GM19193 (cell line): ENCODE measurements at regions not wholly inside any gene's neighbourhood (a gene's known extent, or its start where the extent isn't known, plus 50 kb on each side); places are given as distances from the start of the nearest gene placed in this dataset.

Experiments used
- POLR2A ChIP-seq: IDR thresholded peaks from 4 replicates; pipeline ENCODE4 v1.6.1; 2011; ENCODE audit not compliant: insufficient read depth, insufficient read length; ENCODE audit errors: extremely low read depth

DNA sequence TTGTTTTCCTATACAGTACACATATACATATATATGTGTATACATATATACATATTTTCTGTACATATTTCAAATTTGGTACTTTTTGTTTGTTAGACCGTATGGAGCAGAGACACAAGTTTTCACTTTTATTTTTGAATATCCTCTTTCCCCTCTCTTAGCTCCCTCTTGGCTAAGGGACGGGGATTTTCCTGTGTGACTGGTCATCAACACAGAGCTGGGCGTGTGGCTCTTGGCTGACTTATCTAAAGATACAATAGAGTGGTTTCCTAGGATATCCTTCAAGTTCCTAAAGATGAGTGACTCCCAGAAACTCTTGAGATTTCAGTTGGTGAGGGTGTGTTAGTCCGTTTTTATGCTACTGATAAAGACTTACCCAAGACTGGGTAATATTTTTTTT, 1404.5 kb upstream of the TMEM132C start:
- TF ChIP-seq POLR2A: no peak

DNA sequence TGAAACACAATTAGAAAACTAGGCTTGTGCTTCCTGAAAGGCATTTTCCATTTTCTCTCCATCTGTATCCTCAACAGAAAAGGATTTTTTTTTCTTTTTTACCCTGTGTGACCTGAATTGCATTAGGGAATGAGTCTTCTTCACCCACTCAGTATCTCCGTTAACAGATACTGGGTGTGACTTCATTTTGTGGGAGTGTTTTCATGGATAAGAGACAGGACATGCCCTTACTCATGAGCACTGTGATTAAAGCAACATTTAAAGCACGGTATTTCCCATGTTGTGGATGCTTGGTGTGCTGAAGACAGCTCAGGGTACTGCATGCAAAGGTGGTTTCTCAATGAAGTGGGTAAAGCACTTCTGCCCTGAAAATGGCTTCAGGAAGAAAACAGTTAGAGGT, 1397.3 kb upstream of the TMEM132C start:
- no peak for TF ChIP-seq POLR2A

DNA sequence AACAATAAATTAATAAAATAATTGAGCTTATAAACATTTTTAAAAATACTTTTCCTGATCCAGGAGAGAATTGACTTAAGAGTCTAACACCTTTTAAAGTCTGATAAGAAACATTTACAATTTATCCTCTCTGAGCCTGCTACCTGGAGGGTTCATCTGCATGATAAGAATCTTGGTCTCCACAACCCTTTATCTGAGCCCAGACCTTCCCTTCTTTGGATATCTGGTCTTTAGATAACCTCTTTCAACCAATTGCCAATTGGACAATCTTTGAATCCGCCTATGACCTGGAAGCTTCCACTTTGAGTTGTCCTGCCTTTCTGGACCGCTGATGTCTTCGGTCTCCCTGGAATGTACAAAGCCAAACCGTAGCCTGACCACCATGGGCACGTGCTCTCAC, 1393.3 kb upstream of the TMEM132C start:
- TF ChIP-seq POLR2A: no peak

DNA sequence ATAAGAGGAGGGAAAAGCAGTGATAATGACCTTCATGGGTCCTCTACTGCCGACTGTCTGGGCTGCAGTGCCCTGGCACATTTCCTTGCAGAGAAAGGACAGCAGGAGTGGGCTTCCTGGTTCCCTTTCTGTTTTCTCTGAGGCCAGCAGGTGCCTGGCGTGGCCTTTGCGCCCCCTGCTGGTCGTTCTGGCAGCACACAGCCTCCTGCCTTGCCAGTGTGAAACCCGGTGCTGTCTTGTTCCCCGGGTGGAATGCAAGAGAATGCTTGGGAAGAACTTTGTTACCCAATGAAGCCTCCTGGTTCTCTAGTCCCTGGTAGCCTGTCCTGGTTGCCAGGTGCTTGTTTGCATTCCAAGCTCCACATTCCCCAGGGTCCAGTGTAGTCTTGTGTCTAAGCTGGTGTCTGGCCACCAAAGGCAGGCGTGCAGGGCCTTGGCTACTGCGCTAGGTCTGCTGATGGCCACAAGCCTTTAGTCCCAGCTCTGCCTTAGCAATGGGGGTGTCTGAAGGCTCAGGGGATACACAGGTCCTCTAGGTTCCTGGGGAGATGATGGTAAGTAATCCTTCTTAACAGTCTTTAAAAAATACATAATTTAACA, 1392.4 kb upstream of the TMEM132C start:
- no peak for TF ChIP-seq POLR2A

DNA sequence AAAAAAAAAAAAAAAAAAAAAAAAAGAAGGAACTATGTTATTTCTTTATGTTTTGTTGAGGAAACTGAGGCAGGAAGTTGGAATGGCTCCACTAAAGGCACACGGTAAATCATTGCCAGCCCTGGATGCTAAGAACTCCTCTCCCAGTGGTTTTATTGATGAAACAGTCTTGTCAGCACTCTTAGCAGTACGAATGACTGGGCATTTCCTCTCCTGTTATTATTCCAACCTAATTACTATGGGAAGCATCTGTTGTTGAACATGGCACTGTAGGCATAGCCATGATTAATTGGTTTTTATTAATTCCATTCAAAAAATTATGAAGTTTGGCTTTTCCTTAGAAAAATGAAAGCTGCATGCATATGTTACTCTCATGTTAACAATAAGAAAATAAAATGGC, 1387.1 kb upstream of the TMEM132C start:
- no peak for TF ChIP-seq POLR2A

DNA sequence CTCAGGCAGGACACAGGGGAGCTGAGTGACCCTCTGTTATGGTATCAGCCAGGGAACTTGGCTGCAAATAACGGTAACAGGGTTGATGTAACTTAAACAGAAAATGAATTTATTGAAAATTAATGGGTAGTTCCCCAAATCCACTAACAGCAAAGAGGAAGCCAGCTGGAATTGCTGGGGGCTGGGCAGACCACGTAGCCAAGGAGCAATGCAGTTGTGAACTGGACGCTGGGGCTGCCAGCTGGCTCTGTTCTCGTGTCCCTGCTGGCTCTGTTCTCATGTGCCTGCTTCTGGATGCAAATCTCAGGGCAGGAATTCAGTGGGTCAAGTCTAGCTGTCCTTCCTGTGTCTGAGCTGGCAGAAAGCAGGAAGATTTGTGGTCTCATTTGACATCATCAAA, 1383.3 kb upstream of the TMEM132C start:
- no peak for TF ChIP-seq POLR2A

DNA sequence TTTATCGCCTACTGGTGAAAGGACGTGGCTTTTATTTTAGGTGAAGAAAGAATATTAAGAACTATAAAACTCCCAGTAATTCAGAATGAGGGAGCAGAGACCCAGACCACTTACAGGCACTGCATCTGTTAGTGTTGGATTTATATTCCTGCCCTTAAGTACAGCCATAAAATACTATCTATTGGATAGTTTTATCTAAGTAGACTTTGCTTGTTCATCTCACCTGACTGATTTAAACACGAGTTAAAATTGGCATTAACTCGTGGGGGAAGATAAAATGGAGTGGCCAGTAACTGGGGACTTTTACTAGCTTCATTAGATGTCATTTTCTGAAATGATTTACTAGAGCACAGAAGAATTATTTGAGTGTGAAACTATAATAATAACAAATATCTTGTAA, 1377.5 kb upstream of the TMEM132C start:
- TF ChIP-seq POLR2A: no peak

DNA sequence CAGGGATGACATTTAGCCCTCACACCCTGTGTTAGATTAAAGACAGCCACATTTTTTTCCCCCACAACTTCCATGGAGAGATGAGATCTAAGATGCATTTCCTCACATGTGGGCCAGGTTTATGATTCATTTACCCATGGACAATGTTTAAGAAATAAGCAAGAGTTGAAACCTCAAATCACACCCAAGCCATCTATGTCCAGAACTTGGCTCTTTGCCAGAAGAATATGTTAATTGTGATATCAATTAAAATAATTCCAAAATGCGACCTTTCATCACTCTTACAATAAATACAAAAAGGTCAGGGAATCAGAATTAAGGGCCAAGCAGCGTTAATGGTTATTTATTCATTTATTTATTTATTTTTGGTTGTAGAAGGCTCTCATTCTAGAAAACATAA, 1376.9 kb upstream of the TMEM132C start:
- no peak for TF ChIP-seq POLR2A

DNA sequence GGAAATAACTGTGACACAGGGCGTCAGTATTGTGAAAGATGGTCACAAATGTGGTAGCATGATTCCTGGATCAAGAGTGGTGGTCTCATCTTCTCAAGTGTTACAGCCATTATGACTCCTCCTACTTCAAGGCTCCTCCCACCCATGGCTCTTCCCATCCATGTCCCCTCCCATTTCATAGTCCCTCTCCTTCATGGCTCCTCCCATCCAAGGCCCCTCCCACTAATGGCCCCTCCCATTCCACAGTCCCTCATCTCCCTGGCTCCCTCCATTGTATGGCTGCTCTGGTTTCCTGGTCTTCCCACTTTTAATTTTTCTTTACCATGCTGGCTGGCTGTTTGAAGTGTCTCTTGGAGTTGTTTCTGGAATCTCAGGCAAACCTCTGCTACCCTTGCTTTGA, 1375.2 kb upstream of the TMEM132C start:
- TF ChIP-seq POLR2A: no peak

DNA sequence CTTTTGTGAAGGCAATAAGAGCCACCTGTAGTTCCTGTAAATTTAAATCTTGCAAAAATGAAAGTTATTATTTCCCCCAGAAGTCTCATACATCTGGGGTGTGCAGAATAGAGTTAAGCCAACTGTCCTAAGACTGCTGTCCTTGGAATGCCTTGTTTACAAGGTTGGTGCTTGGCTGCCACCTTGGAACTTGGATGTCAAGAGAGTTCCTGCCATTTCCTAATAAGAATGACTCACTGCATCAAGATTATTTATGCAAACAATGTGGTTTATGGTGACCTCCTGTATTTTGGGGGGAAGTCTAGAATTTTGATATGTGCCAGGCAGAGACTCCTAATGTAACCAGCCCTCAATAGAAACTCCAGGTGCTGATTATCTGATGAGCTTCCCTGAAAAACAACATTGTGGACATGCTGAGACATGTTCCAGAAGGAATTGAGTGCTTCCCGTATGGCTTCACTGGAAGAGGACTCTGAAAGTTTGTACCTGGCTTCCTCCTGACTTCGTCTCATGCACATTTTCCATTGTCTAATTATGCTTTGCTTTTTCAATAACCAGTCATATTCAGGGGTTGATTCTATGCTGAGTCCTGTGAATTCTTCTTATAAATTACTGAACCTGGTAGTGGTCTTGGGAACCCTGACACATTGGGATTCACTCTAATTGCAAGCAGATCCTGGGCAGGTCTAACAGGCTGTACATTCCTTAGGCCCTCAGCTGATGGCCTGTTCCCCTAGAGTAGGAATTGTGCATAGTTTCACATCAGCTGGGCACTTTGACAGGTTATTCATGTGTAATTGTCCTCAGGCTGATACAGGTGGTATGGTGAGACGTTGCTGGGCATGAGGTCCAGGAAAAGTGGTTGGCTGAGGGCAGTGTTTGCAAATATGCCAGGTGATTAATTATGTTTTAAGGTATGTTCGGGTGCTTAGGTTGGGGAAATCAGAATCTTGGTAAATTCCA, 1370.7 kb upstream of the TMEM132C start:
- TF ChIP-seq POLR2A: no peak

DNA sequence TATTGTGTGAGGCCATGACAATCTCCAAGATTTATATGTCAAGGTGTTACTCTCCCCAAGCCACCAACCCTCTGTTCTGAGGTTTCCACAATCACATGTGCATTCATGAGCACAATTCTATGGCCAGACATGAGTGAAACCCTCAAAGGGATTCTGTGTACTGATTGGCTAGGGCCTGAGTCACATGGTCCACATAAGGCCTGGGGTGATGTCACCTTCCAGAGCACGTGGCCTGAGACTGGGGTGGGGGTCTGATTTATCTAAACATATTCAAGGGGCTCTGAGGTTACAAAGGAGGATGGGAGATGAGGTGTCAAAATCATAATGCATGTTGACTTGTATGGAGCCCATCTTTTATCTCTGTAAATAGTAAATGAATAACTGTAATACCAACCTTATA, 1369.9 kb upstream of the TMEM132C start:
- no peak for TF ChIP-seq POLR2A

DNA sequence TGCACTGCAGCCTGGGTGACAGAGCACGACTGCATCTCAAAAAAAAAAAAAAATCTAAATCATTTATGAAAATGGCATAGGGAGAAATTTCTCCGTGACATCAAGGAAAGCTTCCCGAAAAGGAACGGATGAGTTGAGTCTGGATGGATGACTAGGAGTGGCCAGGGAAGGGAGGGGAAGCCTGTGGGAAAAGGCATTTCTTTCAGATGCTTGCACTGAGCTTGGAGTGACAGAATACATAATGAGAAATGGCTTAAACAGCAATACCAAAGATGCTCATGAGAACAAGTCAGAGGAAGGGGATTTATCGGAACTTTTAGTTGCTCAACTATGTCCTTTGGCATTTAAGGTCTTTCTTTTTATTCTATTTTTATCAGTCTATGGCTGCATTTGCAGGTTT, 1369.2 kb upstream of the TMEM132C start:
- no peak for TF ChIP-seq POLR2A

DNA sequence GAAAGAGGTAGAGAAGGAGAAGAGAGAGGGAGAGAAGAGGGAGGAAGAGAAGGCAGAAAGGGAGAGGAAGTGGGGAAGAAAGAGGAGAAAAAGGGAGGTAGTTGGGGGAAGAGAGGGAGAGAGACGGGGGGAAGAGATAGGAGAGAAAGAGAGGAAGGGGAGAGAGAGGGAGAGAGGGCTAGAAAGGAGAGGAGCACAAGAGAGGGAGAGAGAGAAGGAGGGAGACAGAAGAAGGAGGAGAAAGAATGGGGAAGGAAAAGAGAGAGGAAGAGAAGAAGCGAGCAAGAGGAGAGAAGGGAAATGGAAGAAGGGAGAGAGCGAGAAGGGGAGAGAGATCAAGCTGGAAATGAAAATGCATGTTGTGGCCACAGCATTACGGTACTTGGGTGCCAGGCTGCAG, 1368.4 kb upstream of the TMEM132C start:
- TF ChIP-seq POLR2A: no peak

DNA sequence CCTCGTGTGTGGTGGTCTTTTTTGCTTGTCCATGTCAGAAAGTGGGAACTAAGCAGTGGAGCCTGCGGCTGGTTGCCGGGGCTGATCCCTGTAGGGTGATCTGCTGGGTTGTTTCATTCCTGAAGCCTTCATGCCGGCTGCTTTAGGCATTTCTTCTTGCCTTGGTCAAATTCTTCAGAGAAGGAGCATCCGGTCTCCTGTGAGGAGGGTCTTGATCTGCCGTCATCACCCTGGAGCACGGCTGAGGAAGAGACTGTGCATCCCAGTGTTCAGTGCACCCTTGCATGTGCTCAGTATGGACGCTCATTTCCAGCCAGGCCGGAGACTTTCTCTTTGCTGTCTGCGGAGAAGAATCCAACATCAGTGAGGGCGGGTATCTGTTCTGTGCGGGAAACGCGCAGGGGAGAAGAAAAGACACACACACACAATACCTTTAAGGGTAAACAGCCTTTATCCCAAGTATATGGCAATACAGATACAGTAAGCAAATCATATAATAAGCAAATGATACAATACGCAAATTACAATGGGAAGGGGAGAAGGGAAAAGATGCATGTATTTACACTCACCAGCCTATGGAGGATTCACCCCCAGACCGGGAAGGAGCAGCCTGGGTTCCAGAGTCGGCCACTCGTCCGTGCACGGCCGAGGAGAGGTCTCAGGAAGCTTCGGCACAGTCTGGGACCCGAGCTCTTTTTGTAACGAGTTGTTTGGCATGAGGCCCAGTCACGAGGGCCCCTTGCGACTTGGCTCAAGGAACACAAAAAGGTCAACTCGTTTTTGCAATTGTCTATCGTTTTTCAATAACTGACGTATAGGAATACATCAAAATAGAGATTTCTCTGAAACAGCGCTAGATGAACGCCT, 1366.8 kb upstream of the TMEM132C start:
- no peak for TF ChIP-seq POLR2A
